IPS-15b (cell line): ENCODE measurements at regions not wholly inside any gene's neighbourhood (a gene's known extent, or its start where the extent isn't known, plus 50 kb on each side); places are given as distances from the start of the nearest gene placed in this dataset.

Experiments used
- H3K27me3 ChIP-seq: one replicate; pipeline ENCODE4 v1.6.1; 2013; ENCODE audit warnings: low read length; ENCODE audit not compliant: control insufficient read depth, insufficient read depth
- H3K36me3 ChIP-seq: one replicate; pipeline ENCODE4 v1.6.1; 2013; ENCODE audit warnings: low read length; ENCODE audit not compliant: control insufficient read depth, insufficient read depth
- H3K4me1 ChIP-seq: one replicate; pipeline ENCODE4 v1.6.1; 2013; ENCODE audit warnings: mild to moderate bottlenecking, low read length; ENCODE audit not compliant: control insufficient read depth, insufficient read depth
- H3K4me3 ChIP-seq: one replicate; pipeline ENCODE4 v1.5.1; 2013; ENCODE audit warnings: low read depth, low read length
- H3K9ac ChIP-seq: one replicate; pipeline ENCODE4 v1.6.1; 2013; ENCODE audit warnings: low read depth, mild to moderate bottlenecking, low read length
- H3K9me3 ChIP-seq: one replicate; pipeline ENCODE4 v1.6.1; 2013; ENCODE audit warnings: mild to moderate bottlenecking, low read length; ENCODE audit not compliant: control insufficient read depth, insufficient read depth

DNA sequence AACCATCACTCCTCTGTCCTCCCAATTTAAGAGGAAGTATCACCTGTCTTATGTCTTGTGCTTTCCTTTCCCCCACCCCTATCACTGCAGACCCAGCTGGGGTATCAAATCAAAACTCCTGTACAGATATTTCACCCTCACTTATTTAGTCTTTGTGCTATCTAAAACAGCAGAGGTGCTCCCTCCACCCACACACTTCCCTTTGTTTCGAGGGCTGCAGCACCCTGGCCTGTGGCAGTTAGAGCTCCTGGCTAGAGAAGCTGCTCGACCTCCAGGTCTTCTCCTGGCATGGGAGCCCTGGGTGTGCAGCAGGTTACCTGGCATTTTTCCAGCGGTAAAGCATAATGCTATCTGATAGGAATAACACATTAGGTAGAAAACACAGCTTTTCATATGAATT is 181.4 kb upstream of the BCL6 start:
- Histone ChIP-seq H3K27me3 (no peaks in the 10 kb centered on the region), H3K36me3 (no peaks in the 10 kb centered on the region), H3K9ac (no peak overlapping the region)

GRCh38 chr3:187927565-187927964 is 182.3 kb upstream of the BCL6 start:
- Histone ChIP-seq H3K9ac (no peak overlapping the region), H3K36me3 (no peaks in the 10 kb centered on the region), H3K4me1 (no peaks in the 10 kb centered on the region), H3K9me3 (no peaks in the 10 kb centered on the region), H3K27me3 (no peaks in the 10 kb centered on the region), H3K4me3 (no peak overlapping the region)

More for the DNA sequence above, 181.4 kb upstream of the BCL6 start:
- Histone ChIP-seq H3K9me3 (no peaks in the 10 kb centered on the region), H3K4me3 (no peak overlapping the region), H3K4me1 (no peaks in the 10 kb centered on the region)

DNA sequence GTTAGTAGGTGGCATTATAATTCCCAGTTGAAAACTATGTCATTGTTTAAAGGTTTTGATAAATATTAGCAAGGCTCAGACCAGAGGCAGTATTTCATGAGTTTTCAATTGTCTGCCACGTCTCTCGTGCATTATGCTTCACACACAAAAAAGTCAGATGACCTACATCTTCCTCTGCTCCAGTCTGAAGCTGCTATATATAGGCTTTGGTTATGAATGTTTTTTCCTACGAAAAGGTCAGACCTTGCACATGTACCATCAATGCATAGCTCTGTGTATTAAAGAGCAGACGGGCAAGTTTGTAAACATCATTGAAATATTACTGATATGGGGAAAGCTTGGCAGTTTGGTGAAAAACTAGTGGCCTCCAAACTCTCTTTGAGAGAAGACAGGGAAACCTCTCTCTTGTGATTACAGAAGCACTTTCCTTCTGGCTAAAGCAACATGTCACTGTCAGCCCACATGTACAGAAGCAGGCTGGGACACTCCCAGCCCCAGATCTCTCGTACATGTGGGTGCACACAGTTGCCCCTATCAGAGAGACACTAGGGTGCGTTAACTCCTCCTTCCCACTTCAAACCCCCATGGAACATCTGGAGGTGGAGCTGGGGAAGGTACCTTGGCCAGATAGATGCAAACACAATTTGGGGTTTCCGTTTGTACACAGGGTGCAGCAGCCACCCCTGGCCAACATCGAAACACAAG is 184.0 kb upstream of the BCL6 start:
- H3K9me3 ChIP-seq: no peaks in the 10 kb centered on the region
- H3K4me1 ChIP-seq: no peaks in the 10 kb centered on the region
- no peak overlapping the region for H3K4me3 ChIP-seq
- no peaks in the 10 kb centered on the region for H3K27me3 ChIP-seq
- H3K36me3 ChIP-seq: no peaks in the 10 kb centered on the region
- H3K9ac ChIP-seq: no peak overlapping the region

DNA sequence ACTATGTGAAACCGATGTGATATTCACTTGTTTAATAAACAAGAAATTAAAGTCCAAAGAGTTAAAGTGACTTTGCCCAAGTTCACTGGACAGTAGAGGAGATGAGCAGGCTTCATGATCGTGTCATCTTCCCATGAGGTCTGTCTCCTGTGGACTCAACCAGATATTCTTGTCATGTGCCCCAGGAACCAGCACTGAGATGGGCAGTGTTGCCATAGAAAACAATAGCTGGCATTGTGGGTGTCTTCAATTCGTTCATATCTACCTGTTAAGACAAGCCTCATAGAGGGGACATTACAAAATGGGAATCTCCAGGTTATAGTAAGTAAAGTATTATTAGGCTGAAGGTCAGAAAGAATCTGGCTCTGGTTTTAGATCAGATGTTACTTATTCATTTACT is 184.8 kb upstream of the BCL6 start:
- H3K36me3 ChIP-seq: no peaks in the 10 kb centered on the region
- H3K27me3 ChIP-seq: no peaks in the 10 kb centered on the region
- no peak overlapping the region for H3K9ac ChIP-seq
- H3K9me3 ChIP-seq: no peaks in the 10 kb centered on the region
- H3K4me3 ChIP-seq: no peak overlapping the region
- H3K4me1 ChIP-seq: no peaks in the 10 kb centered on the region

- Histone ChIP-seq H3K4me3 (no peak overlapping the region), H3K4me1 (no peaks in the 10 kb centered on the region), H3K9ac (no peak overlapping the region), H3K36me3 (no peaks in the 10 kb centered on the region), H3K27me3 (no peaks in the 10 kb centered on the region), H3K9me3 (no peaks in the 10 kb centered on the region)
Observed at GRCh38 chr3:187931101-187931500, 185.8 kb upstream of the BCL6 start.

- H3K9ac ChIP-seq: no peak overlapping the region
- H3K4me3 ChIP-seq: no peak overlapping the region
- no peaks in the 10 kb centered on the region for H3K27me3 ChIP-seq
- H3K9me3 ChIP-seq: no peaks in the 10 kb centered on the region
- no peaks in the 10 kb centered on the region for H3K4me1 ChIP-seq
- H3K36me3 ChIP-seq: no peaks in the 10 kb centered on the region
Observed at GRCh38 chr3:187931770-187932278, 186.6 kb upstream of the BCL6 start.

DNA sequence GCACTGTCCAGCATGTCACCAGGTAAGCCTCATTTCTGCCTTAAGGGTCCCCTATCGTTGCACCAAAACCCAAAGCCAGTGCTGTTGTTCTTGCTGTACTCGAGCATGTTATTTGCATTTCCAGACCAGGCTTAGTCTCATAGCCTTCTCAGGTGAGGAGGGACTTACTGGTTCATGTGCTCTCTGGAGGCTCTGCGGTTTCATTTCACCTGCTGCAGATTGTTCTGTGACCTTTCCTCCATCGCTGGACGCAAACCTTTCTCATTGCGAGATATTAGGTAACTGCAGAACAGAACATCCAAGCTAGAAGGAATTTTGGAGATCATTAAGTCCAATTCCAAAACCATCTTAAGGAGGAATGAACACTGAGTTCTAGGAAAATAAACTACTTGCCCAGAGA is 187.3 kb upstream of the BCL6 start:
- Histone ChIP-seq H3K4me1 (no peaks in the 10 kb centered on the region), H3K9ac (no peak overlapping the region), H3K9me3 (no peaks in the 10 kb centered on the region), H3K36me3 (no peaks in the 10 kb centered on the region), H3K4me3 (no peak overlapping the region), H3K27me3 (no peaks in the 10 kb centered on the region)

DNA sequence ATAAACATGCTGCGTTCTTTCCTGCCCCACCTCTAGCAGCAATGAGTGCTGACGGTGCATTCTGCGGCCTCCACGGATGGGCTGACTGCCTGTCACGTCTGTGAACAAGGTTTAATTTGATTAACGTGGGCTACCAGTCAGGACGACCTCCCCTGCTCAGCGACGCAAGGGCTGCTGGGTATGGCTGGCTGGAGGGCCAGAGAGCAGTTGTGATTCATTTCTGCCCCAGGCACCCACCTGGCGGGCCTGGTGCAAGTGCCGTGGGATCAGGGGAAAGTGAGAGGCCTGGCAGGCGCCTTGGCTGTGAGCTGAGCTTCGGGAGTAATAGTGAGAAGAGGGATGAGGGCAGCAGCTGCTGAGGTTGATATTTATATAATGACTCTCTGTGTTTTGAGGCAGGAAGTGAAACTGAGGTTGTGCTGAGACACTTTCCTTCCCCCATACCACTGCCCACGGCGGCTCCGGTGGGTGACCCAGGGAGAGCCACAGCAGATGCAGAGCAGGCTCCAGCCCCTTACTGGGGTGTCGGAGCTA is 190.4 kb upstream of the BCL6 start:
- Histone ChIP-seq H3K4me3 (no peak overlapping the region), H3K9me3 (no peaks in the 10 kb centered on the region), H3K27me3 (no peaks in the 10 kb centered on the region), H3K36me3 (no peaks in the 10 kb centered on the region), H3K4me1 (no peaks in the 10 kb centered on the region), H3K9ac (no peak overlapping the region)

- H3K9ac ChIP-seq: no peak overlapping the region
- no peaks in the 10 kb centered on the region for H3K36me3 ChIP-seq
- no peaks in the 10 kb centered on the region for H3K9me3 ChIP-seq
- H3K4me3 ChIP-seq: no peak overlapping the region
- no peaks in the 10 kb centered on the region for H3K27me3 ChIP-seq
- H3K4me1 ChIP-seq: no peaks in the 10 kb centered on the region
Observed at GRCh38 chr3:187936676-187937075, 191.4 kb upstream of the BCL6 start.

GRCh38 chr3:187939891-187940290 is 194.6 kb upstream of the BCL6 start:
- H3K27me3 ChIP-seq: no peaks in the 10 kb centered on the region
- no peak overlapping the region for H3K4me3 ChIP-seq
- peaks cover 8% of the 10 kb centered on the region for H3K4me1 ChIP-seq
- H3K36me3 ChIP-seq: no peaks in the 10 kb centered on the region
- H3K9ac ChIP-seq: no peak overlapping the region
- no peaks in the 10 kb centered on the region for H3K9me3 ChIP-seq

- H3K9me3 ChIP-seq: no peaks in the 10 kb centered on the region
- no peaks in the 10 kb centered on the region for H3K27me3 ChIP-seq
- peaks cover 8% of the 10 kb centered on the region for H3K4me1 ChIP-seq
- H3K4me3 ChIP-seq: no peak overlapping the region
- no peaks in the 10 kb centered on the region for H3K36me3 ChIP-seq
- no peak overlapping the region for H3K9ac ChIP-seq
Observed at GRCh38 chr3:187941135-187941847, 196.0 kb upstream of the BCL6 start.

DNA sequence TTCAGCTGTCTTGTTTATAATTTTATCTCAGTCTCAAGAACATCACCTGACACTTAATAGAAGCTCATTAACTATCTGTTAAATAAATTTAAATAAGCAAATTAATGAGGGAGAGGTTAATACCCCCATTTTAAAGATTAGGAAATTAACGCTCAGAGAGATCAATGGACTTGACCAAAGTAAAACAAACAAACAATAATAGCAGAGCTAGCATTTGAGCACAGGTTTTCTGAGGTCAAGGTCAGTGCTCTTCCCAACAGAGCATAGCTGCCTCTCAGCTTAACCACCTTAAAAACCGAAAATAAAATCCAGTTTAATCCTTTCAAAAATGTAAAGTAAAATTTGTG is 196.6 kb upstream of the BCL6 start:
- no peaks in the 10 kb centered on the region for H3K36me3 ChIP-seq
- no peak overlapping the region for H3K4me3 ChIP-seq
- peaks cover 8% of the 10 kb centered on the region for H3K4me1 ChIP-seq
- no peaks in the 10 kb centered on the region for H3K27me3 ChIP-seq
- H3K9me3 ChIP-seq: no peaks in the 10 kb centered on the region
- H3K9ac ChIP-seq: no peak overlapping the region
